Hematopoietic multipotent progenitor cell treated with erythropoietin and hydrocortisone succinate and interleukin-3 and kit ligand, for 6 days (in vitro differentiated cells): ENCODE measurements at regions not wholly inside any gene's neighbourhood (a gene's known extent, or its start where the extent isn't known, plus 50 kb on each side); places are given as distances from the start of the nearest gene placed in this dataset.
A peak's percentile ranks its signal among the peaks of the same experiment; 100 is the strongest.

Experiments
- DNase-seq: peaks from one replicate; pipeline ENCODE4 v3.0.0-alpha.2; 2015

GRCh38 chr11:70712471-70712870 lies 314.1 kb downstream of the CTTN start:
- DNase-seq = peak; percentile 9

GRCh38 chr11:70713086-70713835 lies 314.9 kb downstream of the CTTN start:
- no peak for DNase-seq

- DNase-seq = no peak
Measured at GRCh38 chr11:70713988-70714665, 315.8 kb downstream of the CTTN start.

GRCh38 chr11:70715166-70715951 lies 317.0 kb downstream of the CTTN start:
- DNase-seq = no peak

- no peak for DNase-seq
Measured at GRCh38 chr11:70716216-70716615, 317.9 kb downstream of the CTTN start.

GRCh38 chr11:70716986-70717775 lies 318.9 kb downstream of the CTTN start:
- no peak for DNase-seq

GRCh38 chr11:70717936-70718595 lies 319.7 kb downstream of the CTTN start:
- DNase-seq = no peak

- DNase-seq = no peak
Measured at GRCh38 chr11:70719516-70719915, 321.2 kb downstream of the CTTN start.

- no peak for DNase-seq
Measured at GRCh38 chr11:70720281-70720680, 322.0 kb downstream of the CTTN start.

- DNase-seq = no peak
Measured at GRCh38 chr11:70721006-70721405, 322.7 kb downstream of the CTTN start.

- no peak for DNase-seq
Measured at GRCh38 chr11:70725278-70725677, 326.9 kb downstream of the CTTN start.

- no peak for DNase-seq
Measured at GRCh38 chr11:70725739-70726138, 327.4 kb downstream of the CTTN start.

- DNase-seq = no peak
Measured at GRCh38 chr11:70727021-70727420, 328.7 kb downstream of the CTTN start.

- no peak for DNase-seq
Measured at GRCh38 chr11:70727899-70728620, 329.7 kb downstream of the CTTN start.

GRCh38 chr11:70729949-70730348 lies 331.6 kb downstream of the CTTN start:
- no peak for DNase-seq

GRCh38 chr11:70730411-70730810 lies 332.1 kb downstream of the CTTN start:
- DNase-seq = no peak

- DNase-seq = no peak
Measured at GRCh38 chr11:70731271-70732022, 333.1 kb downstream of the CTTN start.

GRCh38 chr11:70732023-70732880 lies 333.9 kb downstream of the CTTN start:
- no peak for DNase-seq

- DNase-seq = no peak
Measured at GRCh38 chr11:70732881-70733196, 334.5 kb downstream of the CTTN start.
